ENCODE measurements at regions not wholly inside any gene's neighbourhood (a gene's known extent, or its start where the extent isn't known, plus 50 kb on each side); places are given as distances from the start of the nearest gene placed in this dataset.

DNA sequence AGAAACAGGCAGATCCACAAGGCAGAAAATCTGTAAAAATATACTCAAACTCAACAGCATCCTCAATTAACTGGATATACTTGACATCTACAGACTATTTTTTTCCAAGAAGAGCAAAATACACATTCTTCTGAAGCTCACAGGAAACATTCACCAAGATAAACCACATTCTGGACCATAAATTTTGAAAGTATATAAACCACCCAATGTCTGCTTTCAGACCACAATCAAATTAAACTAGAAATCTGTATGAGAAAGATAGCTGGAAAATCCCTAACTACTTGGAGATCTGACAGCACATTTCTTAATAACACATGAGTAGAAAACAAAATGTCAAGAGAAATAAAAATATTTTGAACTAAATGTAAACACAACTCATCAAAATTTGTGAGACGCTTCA is 195.5 kb downstream of the ERMARD start:
- TF ChIP-seq MXI1 (IDR thresholded peaks at IDR 0.05; ENCODE audit: low read depth, low read length) (no peak), MEF2A (IDR thresholded peaks at IDR 0.05; ENCODE audit: borderline replicate concordance, low read depth) (no peak), FOXJ3 (CRISPR knock-in tag; IDR thresholded peaks at IDR 0.05) (no peak), USF2 (IDR thresholded peaks at IDR 0.05; ENCODE audit: borderline replicate concordance, low read depth, low read length) (no peak), RFX5 (IDR thresholded peaks at IDR 0.05; ENCODE audit: low read length) (no peak), EZH2phosphoT487 (IDR thresholded peaks at IDR 0.05; ENCODE audit: borderline replicate concordance, low read depth) (no peak), NFIC (IDR thresholded peaks at IDR 0.05; ENCODE audit: borderline replicate concordance) (no peak), EP300 (IDR thresholded peaks at IDR 0.05; ENCODE audit: borderline replicate concordance in 1 of 2, low read depth in 1 of 2, low read length in 1 of 2) (no peak), POLR2AphosphoS5 (IDR thresholded peaks at IDR 0.05; ENCODE audit: low read depth, low read length) (no peak)
- TF ChIP-seq, protein P1, sequence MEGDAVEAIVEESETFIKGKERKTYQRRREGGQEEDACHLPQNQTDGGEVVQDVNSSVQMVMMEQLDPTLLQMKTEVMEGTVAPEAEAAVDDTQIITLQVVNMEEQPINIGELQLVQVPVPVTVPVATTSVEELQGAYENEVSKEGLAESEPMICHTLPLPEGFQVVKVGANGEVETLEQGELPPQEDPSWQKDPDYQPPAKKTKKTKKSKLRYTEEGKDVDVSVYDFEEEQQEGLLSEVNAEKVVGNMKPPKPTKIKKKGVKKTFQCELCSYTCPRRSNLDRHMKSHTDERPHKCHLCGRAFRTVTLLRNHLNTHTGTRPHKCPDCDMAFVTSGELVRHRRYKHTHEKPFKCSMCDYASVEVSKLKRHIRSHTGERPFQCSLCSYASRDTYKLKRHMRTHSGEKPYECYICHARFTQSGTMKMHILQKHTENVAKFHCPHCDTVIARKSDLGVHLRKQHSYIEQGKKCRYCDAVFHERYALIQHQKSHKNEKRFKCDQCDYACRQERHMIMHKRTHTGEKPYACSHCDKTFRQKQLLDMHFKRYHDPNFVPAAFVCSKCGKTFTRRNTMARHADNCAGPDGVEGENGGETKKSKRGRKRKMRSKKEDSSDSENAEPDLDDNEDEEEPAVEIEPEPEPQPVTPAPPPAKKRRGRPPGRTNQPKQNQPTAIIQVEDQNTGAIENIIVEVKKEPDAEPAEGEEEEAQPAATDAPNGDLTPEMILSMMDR (IDR thresholded peaks at IDR 0.05), result no peak
- TF ChIP-seq, protein P2, sequence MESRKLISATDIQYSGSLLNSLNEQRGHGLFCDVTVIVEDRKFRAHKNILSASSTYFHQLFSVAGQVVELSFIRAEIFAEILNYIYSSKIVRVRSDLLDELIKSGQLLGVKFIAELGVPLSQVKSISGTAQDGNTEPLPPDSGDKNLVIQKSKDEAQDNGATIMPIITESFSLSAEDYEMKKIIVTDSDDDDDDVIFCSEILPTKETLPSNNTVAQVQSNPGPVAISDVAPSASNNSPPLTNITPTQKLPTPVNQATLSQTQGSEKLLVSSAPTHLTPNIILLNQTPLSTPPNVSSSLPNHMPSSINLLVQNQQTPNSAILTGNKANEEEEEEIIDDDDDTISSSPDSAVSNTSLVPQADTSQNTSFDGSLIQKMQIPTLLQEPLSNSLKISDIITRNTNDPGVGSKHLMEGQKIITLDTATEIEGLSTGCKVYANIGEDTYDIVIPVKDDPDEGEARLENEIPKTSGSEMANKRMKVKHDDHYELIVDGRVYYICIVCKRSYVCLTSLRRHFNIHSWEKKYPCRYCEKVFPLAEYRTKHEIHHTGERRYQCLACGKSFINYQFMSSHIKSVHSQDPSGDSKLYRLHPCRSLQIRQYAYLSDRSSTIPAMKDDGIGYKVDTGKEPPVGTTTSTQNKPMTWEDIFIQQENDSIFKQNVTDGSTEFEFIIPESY (IDR thresholded peaks at IDR 0.05; ENCODE audit: borderline replicate concordance, low read depth), result no peak
- TF ChIP-seq, protein P3, sequence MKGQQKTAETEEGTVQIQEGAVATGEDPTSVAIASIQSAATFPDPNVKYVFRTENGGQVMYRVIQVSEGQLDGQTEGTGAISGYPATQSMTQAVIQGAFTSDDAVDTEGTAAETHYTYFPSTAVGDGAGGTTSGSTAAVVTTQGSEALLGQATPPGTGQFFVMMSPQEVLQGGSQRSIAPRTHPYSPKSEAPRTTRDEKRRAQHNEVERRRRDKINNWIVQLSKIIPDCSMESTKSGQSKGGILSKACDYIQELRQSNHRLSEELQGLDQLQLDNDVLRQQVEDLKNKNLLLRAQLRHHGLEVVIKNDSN (IDR thresholded peaks at IDR 0.05; ENCODE audit: borderline replicate concordance, low read depth), result no peak

Data from SK-N-SH (cell line).